ENCODE measurements at regions not wholly inside any gene's neighbourhood (a gene's known extent, or its start where the extent isn't known, plus 50 kb on each side); places are given as distances from the start of the nearest gene placed in this dataset.
"Not testable (repeated sequence)": the region's sequence is repeated elsewhere in the genome, so short reads cannot be mapped to it uniquely, and the experiment has no call there.

DNA sequence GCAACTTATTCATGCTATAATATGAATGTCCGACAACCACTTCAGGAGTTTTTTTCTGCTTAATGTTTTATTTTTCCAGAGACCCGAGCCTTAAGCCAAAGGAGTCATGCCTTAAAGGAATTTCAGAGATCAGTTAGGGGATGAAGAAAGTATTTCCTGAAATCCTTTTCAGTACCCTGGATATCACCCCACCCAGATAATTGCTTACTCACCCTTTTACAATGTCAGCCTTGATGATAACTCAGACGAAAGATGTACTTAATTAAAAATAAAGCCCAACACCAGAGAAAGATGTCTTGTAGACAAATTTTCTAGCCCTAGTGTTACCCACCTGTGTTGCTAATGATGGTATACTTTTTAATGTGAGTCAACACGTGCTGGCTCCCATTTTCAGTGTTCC, 124.1 kb downstream of the XCL2 start:
- DNase-seq: no peak

DNA sequence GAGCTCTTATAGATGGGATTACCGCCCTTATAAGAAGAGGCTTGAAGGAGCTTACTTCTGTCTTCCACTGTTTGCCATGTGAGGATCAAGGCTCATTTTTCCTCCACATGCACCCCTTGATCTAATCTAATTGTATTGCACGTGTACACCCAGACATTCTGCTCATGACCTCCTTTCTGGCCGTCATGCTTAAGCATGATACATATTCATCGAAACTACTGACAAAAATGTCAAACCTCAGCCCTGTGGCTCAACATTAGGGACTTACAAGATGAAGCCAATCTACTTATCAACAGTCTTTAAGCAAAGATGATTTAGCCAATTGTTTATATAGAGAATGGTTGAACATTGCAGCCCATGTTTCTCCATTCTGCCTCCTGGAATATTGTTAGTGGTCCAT, 127.6 kb downstream of the XCL2 start:
- no peak for DNase-seq

DNA sequence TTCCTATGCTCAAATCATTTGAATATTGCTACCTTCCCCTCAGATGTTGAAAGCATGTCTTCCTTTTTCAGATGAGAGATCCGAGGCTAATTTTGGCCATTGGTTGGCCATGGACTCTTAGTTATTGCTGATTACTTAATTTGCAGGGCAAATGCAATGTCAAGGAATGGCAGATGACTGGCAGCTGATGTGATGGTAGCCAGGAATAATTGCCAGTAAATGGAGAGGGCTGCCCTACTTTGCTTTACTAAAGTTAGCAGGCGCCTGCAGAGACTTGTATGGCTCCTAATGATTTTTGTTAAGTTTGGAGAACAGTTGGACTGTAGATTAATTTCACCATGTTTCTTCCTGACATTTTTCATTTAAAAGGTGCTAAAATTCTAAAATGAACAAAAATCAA, 128.9 kb downstream of the XCL2 start:
- DNase-seq: no peak

DNA sequence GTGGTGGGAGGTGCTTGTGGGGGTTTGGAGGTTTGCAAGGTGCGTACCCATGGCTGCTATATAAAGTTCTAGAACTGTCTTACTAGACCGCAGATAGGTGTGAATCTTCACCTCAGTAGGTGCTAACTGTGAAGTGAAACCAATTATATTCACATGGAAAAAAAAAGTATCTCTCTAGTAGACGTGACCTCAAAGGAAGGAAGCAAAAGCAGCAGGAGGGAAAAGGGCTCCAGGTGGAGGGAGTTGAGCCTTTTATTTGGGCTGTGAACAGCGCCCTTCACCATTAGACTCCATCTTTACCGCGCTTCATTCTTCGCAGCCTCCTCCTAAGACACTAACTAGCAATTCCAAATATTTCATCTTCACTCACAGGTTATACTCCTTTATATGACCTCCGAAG, 129.8 kb downstream of the TBX19 start:
- no peak for DNase-seq

DNA sequence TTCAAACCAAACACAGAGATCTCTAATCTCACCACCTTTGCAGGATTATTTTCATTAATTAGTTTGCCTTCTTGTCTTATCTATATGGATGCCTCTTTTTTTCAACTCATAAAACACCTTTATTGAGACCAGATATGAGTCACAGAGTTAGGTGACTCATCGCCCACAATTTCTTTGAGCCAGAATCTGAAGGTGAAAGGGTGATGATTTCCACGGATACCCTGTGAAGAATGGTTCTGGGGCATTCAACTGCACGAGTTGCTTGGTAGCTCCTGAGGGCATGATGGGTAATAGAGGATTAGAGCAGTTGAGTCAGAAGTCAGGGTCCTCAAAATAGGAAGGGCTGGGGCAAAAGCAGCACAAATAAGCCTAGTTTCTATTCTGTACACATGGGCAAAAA, 128.2 kb downstream of the TBX19 start:
- peak; percentile 65 to 73 for DNase-seq

DNA sequence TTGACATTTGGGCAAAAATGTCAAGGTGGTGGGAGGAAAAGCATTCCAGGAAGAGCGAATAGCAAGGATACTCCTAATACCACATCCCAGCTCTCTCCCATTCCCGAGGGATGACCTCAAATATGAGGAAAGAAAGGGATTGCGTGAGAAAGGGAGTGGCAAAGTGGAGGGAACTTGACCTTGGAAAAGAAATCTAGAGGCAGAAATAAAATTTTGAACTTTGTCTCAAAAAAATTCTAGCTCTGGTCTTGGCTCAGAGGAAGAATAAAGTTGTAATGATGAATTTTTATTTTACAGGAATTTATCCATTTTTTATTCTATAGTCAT, 127.8 kb downstream of the TBX19 start:
- no peak for DNase-seq

DNA sequence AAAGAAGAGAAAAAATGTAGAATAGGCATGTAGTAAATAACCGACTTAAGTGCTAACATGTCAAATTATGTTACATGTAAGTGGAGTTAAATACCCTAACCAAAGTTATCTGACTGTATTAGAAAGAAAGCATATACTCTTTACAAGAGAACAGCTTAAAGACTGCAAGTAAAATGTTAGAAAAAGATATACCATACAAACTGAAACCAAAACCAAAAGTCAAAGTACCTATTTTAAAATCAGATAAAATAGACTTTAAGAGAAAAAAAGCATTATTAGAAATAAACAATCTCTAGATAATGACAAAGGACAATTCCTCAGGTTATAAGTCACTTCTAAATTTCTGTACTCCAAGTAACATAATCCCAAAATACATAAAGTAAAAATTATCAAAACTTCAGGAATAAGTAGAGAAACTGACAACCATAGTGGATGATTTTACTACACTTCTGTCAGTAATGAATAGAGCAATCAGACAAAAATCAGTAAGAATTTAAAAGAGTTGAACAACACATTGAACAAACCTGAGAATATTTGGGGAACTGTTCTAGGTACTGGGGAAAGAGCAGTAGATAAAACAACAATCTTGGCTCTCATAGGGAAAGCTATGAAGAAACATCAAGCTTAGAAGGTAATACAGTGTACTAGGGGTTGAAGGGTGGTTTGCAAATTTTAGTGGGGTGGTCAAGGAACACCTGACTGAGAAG, 127.3 kb downstream of the TBX19 start:
- no peak for DNase-seq

DNA sequence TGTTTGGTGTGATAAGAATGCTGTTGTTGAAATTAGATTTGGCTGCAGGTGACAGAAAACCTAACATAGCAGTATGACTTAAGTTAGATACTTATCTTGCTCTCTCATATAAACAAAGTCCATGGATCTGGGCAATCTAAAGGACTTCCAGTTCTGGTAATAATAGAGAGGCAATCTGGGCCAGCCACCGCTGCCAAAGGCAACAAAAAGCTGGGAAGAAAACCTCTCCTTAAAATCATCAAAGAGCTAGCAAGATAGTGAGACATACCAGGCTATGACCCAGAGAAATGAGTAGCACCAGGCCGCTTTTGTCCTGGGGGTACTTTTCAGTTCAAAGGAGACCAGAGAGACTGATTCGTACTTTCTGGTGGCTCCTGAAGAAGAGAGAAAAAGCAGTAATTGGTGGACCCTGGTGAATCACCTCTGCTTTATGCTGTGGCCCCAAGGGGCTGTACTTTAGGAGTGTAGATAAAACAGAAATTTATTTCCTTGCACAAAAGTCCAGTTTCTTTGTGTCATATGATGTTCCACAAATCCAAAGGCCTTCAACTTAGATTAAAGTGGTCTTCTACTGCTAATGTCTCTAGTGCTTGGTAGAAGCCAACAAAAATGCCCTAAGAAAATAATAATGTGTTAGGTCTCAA, 125.4 kb downstream of the TBX19 start:
- DNase-seq: no peak

DNA sequence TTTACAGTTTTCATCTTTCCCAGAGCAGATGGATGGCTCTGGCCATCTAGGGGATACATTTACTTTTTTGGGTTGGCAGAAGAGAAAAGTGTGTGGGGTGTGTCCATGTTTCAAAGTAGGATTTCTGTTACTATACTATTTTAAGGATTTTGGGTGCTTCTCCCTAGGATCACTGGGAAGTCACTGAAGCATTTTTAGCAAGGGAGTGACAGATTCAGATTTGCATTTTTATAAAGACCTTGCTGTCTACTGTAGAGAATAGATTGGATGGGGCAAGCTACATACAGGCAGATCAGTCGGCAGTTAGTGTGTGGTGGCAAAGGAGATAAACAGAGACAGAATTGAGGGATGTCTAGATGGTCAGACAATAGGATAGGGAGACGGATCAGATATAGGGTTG, 122.5 kb downstream of the TBX19 start:
- DNase-seq: no peak

DNA sequence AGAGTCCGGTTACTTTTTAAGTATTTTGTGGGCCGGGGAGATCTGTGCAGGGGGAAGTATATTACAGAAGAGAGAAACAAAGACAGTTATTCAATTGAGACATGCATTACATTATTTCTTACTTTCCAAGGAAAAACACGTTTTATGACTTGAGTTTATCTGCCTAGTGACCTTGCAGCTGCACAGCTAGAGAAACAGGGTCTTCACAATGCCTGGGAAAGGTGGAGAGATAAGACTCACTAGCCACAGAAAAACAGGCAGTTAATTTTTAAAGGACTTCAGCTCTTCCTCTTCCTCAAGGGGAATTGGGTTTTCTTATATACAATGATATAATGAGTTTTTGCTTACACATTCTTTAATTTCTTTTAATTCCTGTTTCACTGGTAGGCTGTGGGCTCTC, 121.8 kb downstream of the TBX19 start:
- DNase-seq: not testable (repeated sequence)

DNA sequence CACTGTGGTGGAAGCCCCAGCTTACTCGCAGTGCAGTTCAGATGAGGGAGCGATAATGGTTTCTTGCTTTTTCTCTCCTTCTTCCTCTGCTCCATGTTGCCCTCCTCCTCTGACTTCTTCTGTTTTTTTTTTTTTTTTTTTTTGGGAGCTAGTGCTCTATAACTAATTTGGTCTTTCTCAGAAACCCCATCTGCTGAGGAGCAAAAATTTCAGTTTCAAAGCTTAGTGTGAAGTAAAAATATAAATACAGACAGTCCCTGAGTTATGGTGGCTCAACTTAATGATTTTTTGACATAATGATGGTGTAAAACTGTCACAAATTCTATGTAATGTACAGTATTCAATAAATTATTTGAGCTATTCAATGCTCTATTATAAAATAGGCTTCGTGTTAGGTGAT, 120.7 kb downstream of the TBX19 start:
- DNase-seq: no peak

DNA sequence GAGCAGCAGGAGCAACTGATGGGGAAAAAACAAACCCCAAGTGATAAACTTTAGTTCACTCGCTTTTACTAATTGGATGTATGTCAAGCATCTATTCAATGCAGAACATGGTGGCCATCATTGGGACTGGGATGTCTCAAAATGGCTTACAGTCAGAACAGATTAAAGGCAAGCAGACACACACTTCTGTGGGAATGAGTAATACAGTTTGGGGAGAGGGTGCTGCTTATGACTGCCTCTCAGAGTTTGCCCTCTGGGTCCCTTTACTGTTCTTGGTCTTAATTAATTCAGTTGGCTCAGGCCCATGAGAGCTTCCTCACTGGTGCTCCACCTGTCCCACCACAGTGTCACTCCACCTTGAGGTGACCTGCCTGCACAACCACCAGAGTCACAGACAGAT, 119.5 kb downstream of the TBX19 start:
- DNase-seq: no peak

DNA sequence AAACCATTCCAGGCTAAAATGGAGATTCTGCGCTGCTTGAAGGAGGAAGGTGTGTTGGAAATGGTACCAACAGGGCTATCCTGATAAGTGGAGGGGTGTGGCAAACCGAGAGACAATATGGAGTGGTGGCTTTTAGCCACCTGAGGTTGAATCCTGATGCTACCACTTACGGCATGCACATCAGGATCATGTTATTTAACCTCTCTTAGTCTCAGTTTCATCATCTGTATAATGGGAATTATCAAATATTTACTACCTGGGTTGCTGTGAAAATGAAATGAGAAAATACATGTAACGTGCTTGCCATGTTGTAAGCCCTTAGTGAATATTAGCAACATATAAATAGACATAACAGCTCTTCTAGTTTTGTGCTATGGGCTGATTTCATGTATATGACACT, 117.1 kb downstream of the TBX19 start:
- DNase-seq: no peak

DNA sequence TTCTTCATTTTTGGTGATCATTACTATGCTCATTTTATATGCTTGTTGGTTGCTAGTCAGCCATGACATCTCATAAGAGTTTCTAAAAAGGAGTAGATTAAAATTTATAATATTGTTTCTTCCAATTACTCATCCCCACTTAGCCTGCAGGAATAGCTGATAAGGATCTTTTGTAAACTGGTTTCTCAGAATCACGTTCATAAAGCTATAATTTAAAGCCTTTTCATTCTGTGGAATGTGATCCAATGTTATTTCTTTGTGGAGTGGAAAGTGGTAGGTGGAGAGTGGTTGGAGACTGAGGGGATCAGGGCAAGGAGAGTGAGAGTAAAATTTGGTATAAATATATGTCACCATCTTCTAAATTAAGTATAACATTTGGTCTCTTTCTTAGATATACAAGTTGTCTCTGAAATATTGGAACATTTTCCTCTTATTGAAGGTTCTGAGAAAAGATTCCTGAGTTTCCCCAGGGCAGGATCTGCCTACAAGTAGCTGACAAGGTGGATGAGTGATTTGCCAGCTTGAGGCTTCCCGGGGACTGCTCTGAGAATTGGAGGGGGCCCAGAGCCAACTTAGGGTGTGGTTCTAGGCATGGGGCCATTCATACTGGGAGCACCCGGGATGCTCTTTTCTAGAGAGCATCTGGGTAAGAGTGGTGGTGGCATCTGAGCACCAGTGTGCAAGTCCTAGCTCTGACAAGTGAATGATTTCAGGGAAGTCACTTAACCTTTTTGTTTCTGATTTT, 116.4 kb downstream of the TBX19 start:
- DNase-seq: no peak

DNA sequence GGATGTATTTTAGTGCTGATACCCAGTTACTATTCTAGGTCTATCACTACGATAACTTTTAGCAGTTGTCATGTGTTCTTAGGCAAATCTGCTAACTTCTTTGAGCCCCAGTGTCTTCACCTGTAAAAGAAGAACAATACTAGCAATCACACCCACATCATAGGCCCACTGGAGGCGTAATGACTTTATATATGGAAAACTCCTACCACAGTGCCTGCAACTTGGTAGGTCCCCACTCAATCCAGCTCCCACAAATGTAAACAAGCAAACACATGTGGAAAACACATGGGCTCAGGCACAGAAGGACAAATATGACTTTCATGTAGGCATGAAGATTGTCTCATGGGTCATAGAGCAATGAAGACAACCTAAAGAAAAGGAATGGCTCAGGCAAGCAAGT, 115.8 kb downstream of the TBX19 start:
- no peak for DNase-seq

DNA sequence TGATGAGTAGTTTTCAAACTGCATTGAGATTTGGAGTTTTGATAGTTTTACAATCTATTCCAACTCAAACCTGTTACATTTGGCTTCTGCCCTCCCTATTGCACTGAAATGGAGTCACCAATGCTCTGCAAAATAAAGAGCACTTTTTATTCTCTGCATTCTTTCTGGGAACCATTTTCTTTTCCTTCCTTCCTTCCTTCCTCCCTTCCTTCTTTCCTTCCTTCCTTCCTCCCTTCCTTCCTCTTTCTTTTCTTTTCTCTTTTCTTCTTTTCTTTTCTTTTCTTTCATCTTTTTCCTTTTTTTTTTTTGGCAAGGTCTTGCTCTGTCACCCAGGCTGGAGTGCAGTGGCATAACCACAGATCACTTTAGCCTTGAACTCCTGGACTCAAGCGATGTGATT, 114.2 kb downstream of the TBX19 start:
- DNase-seq: no peak

DNA sequence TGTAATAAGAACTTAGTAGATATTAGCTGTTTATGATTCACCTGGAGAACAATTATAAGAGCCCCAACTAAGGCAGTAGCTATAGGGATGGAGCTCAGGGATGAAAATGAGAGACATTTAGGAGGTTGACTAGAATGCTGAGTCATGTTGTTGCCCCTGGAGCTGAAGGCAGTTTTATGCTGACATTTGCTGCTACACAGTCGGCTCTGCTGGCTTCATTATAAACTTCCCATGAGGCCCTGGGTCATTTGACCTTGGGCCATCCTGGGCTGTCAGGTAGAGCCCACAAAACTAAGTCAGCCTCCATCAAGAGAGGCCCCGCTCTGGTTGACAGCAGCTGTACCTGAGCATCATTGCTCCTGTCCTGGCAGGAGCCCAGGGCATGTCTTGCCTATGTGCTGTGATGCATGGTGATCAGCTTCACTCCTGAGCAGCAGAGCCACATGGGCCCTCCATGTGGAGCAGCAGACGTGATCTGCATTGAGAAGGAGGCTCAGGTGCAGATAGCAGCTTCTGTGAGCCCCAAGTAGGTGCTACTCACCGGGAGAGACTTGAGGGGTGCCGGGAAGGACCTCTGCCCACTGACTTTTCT, 112.4 kb downstream of the TBX19 start:
- no peak for DNase-seq

DNA sequence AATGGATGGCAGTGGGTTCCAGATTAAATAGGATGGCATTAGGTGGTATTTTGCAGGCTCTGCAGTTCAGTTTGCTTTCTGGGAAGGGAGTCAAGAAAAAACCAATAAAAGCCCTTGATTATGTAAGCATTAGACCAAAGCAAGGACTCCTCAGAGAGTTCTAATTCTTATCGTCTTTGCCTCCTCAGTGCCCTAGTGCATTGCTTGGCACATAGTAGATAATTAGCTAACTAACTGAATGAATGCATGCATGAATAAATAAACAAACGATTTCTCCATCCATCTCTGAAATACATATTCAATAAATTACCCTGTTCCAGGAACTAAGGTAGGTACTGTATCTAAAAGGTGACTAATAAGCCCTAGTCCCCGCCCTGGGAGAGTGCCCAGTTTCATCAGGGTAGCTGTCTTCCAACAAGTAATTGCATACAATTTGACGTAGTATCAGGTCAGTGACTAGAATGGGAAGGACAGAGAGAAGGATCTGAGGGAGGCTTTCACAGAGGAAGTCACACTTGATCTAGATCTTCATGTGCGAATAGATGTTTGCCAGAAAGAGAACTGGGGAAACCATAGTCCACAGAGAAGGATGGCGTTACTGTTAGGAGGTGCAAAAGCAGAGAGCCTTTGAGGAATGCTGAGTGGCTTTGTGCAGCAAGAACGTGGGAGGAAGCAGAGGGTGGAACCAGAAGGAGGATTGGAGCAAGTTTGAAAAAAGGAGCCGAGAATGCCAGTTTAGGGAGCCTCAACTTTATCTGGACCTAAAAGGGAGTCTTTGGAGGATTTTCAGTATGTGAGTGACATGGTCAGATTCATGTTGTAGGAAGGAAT, 111.4 kb downstream of the TBX19 start:
- DNase-seq: no peak

DNA sequence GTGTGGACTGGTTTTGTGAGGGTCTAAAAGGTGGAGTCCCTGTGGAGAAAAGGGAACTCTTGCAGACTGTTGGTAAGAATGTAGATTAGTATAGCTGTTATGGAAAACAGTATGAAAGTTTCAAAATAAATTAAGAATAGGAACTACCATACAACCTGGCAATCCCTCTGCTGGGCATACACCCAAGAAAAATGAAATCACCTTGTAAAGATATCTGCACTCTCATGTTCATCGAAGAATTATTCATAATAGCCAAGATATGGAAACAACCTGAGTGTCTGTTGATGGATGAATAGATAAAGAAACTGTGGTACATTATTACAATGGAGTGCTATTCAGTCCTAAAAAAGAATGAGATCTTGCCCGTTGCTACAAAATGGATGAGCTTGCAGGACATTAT, 109.6 kb downstream of the TBX19 start:
- no peak for DNase-seq

DNA sequence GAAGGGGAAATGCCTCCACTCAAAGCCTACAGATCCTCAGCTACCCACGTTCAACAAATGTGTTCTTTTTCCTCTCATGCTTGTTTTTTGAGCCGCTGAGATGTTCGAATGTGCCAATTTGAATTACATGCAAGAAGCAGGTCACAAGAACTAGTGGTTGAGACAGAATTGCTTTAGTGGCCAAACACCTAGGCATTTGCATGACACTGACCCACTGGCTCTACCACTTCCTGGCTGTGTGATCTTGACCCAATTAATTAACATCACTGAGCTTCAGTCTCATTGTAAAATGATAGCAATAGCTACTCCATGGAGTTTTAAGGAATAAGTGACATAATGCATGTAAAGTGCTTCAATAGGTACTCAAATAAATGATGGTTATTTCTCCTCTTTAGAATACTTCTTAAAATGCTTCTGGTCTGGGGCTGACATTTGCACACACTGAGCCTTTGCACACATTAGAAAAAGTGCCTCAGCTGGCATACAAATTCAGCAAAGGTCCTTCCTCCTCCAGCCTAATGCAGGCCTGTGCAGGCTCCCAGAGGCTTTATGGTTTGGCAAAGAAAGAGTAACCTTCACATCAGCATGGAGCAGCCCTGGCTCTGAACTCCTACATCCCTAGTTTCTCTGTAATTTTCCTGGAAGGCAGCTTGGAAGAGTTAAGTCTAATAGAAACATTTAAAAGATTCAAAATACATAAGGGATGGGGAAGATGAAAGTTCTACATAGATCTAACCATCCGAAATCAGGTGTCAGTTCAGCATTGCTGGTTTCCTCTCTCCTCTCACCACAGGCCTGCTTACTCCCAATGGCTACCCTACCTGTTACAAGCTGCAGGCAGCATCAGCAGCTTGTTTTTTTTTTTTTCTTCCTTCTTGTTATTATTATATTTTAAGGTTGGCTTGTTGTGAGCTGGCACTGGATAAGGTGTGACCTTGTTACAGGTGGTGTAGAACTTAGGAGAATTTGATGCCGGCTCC, 107.4 kb downstream of the TBX19 start:
- no peak for DNase-seq

DNA sequence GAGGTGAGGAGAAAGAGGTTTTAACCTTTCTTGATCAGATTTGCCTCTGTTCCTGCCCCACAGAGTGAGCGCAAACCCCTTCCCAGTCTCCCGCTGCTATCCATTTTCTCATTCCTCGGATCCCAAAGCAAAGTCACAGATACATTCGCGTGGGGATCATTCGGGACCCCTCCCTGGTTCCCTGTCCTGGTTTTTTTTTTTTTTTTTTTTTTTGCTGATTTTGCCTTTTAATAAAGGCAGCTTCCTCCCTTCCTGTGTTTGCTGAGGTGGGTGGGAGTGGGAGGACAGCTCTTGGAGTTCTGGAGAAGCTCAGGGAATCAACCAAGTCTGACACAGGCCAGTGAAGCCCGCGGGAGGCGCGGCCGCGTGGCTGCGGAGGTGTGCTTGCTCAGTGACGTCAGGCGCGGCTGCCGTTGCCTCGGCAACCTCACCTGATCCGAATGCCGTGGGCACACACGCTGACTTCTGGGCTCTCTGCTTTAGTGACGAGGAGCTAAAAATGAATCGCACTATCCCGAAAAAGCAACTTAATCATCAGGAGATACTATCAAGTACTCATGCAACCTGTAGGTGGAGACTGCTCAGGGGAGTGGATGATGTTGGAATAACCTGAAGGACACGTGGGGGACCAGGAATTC, 106.4 kb downstream of the TBX19 start:
- peak; percentile 79 for DNase-seq

Measured in activated CD4-positive, alpha-beta T cell treated with anti-CD3 and anti-CD28 coated beads for 4 hours (primary cell).